Activated T-cell treated with anti-CD3 and anti-CD28 coated beads, Interleukin-2, amount 50 U/mL, for 24 hours (primary cell): ENCODE measurements at regions not wholly inside any gene's neighbourhood (a gene's known extent, or its start where the extent isn't known, plus 50 kb on each side); places are given as distances from the start of the nearest gene placed in this dataset.

ENCODE experiments used
- DNase-seq: peaks from one replicate; pipeline ENCODE4 v3.0.0-alpha.2; 2020
- H3K27ac Mint-ChIP-seq: 2 replicates; pipeline ENCODE4 v1.8.0; 2020; ENCODE audit warnings: mild to moderate bottlenecking, mixed read lengths
- H3K27me3 Mint-ChIP-seq: 2 replicates; pipeline ENCODE4 v1.8.0; 2020; ENCODE audit warnings: mixed read lengths
- H3K36me3 Mint-ChIP-seq: 2 replicates; pipeline ENCODE4 v1.8.0; 2020; ENCODE audit warnings: low read depth, mixed read lengths
- H3K4me1 Mint-ChIP-seq: 2 replicates; pipeline ENCODE4 v1.8.0; 2020; ENCODE audit warnings: low read depth, mixed read lengths
- H3K4me3 Mint-ChIP-seq: 2 replicates; pipeline ENCODE4 v1.8.0; 2020; ENCODE audit warnings: mild to moderate bottlenecking, moderate library complexity, mixed read lengths
- H3K9me3 Mint-ChIP-seq: 2 replicates; pipeline ENCODE4 v1.8.0; 2020; ENCODE audit warnings: mixed read lengths

DNA sequence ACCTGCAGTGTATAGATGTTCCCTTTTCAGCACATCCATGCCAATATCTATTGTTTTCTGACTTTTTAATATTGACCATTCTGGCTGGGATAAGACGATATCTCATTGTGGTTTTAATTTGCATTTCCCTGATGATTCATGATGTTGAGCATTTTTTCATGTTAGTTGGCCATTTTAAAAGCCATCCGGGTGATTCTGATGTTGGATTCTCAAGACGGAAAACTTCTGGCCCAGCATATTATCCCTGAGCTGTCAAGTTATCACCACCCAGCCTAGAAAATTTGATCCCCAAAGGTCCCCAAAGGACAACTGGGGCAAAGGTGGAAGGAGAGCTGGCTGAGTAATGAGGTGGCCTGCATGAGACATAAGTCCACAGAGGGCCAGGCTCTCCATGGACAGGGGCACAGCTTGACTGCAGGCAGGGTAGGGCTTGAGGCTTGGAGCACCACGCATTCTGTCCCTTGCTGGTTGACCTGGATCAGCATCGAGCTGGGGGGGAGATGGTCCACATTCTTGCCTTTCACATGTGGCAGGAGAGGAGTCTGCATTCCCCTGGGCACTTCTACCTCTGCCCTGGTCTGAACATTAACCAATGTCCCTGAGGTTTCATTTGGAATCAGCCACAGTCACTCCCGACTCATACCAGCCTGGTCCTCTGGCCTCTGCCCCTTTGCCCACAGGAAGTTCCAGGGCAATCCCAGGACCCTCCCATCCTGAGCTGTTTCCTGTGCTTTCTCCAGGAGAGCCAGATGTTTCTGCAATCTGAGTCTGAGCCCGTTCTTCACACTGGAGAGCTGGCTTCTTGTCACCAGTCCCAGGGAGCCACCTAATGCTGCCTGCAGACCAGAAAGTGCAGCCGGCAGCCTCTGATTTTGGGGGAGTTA lies 69.2 kb downstream of the ISG20 start:
- DNase-seq, result no peak
- Mint-ChIP-seq H3K27me3 (peaks cover 56% of the 10 kb centered on the region), H3K36me3 (no peaks in the 10 kb centered on the region), H3K4me1 (peaks cover 12% of the 10 kb centered on the region), H3K9me3 (no peaks in the 10 kb centered on the region), H3K27ac (no peak overlapping the region), H3K4me3 (no peak overlapping the region)

DNA sequence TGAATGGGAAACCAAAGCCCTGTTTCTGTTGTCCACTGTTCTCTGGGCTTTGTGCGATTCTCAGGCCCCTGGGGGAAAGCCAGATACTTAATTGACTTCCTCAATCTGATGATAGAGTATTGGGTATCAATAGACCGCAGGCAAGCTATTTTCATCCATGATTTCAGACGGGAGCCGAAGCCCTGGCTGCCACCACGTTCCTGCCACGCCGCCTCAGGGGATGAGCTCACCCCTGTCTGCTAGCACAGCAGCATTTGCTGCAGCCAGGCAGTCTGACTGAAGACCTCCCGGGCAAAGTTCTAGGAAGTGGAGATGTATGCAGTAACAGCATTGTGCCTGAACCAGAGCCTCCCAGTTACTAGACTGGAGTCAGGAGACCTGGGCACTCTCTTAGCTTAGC lies 69.8 kb downstream of the ISG20 start:
- no peak for DNase-seq
- Mint-ChIP-seq H3K9me3 (no peaks in the 10 kb centered on the region), H3K36me3 (no peaks in the 10 kb centered on the region), H3K4me1 (peaks cover 12% of the 10 kb centered on the region), H3K4me3 (no peak overlapping the region), H3K27ac (no peak overlapping the region), H3K27me3 (peaks cover 62% of the 10 kb centered on the region)

DNA sequence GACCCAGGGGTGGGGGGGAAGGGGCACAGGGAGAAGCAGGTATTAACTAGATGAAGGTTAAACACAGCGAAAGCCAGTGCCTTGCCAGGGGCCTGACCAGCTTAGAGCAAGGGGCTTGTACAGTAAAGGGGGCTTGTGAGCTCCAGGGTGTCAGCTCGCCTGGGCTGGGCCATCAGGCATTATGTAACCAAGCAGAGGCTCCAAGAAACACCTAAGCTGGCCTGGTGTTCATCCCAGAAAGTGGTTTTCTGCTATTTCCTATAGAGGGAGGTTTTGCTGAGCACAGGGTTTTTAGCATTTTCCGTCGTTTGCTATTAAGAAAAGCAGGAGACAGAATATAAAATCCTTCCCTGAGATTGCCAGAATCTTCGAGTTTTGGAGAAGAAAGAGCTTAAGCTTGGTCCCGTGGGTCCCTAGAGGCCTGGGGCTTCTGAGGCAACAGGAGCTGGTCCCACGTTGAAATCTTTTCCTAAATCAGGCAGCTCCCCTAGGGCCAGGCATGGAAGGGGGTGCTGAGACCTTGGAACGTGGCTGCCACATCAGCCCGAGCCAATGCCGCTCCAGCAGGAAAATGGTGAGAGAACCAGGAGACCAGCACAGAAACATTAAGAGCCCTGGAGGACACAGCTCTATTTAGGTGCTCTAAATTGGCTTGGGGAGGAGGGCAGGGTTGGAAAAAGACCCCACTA lies 71.4 kb downstream of the ISG20 start:
- no peak for DNase-seq
- Mint-ChIP-seq H3K4me3 (no peak overlapping the region), H3K9me3 (no peaks in the 10 kb centered on the region), H3K27me3 (peaks cover 58% of the 10 kb centered on the region), H3K27ac (no peak overlapping the region), H3K36me3 (no peaks in the 10 kb centered on the region), H3K4me1 (peaks cover 8% of the 10 kb centered on the region)

- H3K27ac Mint-ChIP-seq, result no peak overlapping the region
- peaks cover 50% of the 10 kb centered on the region for H3K27me3 Mint-ChIP-seq
- no peak for DNase-seq
- H3K9me3 Mint-ChIP-seq, result no peaks in the 10 kb centered on the region
- H3K4me3 Mint-ChIP-seq, result no peak overlapping the region
- no peaks in the 10 kb centered on the region for H3K4me1 Mint-ChIP-seq
- no peaks in the 10 kb centered on the region for H3K36me3 Mint-ChIP-seq
Observed at GRCh38 chr15:88711806-88712205, 73.0 kb downstream of the ISG20 start.

- no peak for DNase-seq
- H3K36me3 Mint-ChIP-seq, result no peaks in the 10 kb centered on the region
- H3K27ac Mint-ChIP-seq, result no peak overlapping the region
- no peak overlapping the region for H3K4me3 Mint-ChIP-seq
- peaks cover 40% of the 10 kb centered on the region for H3K27me3 Mint-ChIP-seq
- H3K4me1 Mint-ChIP-seq, result no peaks in the 10 kb centered on the region
- H3K9me3 Mint-ChIP-seq, result no peaks in the 10 kb centered on the region
Observed at GRCh38 chr15:88714782-88715372, 76.1 kb downstream of the ISG20 start.

DNA sequence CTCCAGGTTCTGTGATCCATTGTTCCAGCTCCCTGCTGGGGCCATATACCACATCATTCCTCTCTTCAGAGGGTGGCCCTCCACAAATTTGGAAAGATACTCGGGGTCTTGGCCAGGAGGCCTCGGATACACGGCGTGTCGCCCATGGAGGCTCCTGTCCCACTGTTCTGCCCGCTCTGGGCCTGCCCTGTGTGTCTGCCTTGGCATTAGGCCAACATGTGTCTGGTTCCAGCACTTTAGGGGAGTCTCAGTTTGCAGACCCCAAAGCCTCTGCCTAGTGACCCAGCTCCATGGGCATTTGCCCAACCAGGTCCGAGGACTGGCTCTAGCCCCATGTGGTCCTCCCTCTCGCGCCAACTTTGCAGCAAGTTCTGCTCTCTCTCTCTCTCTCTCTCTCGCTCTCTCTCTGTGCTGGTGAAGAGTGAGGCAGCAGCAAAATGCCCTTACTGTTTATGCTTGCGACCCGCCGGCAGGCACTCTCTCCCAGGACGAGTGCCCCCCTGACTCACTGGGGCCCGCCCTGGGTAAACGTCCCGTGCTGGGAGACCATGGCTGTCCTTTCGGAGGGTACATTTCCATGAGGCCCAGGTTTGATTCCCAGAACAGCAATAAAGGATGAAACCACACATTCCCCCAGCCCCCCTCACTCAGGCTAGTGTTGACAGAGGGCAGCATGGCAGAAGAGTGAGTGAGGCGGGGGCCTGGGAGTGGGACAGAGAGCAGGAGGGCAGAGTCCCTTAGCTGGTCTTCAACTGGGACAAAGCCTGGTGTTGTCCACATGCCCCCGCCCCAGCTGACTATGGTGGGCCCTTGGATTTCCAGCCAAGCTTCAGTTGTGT lies 77.9 kb downstream of the ISG20 start:
- Mint-ChIP-seq H3K4me3 (no peak overlapping the region), H3K4me1 (no peaks in the 10 kb centered on the region), H3K9me3 (no peaks in the 10 kb centered on the region), H3K36me3 (no peaks in the 10 kb centered on the region), H3K27me3 (peaks cover 32% of the 10 kb centered on the region), H3K27ac (no peak overlapping the region)
- no peak for DNase-seq

DNA sequence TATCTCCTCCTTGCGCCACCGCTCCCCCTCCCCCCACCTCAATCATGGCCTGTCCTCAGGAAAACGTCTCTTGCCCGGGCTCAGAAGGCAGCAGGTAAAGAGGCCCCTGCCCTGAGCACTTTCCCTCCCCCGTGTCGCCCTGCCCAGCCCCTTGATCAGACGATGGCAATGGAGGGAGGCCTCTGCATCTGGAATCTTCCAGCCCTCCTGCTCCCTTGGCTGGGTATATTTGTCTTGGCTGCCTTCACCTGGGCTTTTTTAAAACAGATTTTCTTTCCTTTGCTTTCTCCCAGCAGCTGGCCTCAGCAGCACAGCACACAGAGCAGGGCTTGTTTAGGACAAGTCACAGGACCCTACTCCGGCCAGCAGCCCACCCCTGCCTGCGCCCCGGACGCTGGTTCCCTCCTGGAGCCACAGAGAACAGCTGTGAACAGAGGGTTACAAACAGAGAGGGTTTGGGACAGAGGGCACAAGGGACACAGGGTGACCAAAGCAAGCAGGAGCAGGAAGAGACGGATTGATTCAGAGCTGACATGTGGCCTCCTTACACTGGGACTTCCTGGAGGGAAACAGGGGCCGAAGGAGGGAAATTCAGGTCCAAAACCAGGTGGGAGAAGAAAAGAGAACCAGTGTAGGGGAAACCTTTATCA lies 78.7 kb downstream of the ISG20 start:
- no peak for DNase-seq
- no peaks in the 10 kb centered on the region for H3K36me3 Mint-ChIP-seq
- no peak overlapping the region for H3K27ac Mint-ChIP-seq
- no peak overlapping the region for H3K4me3 Mint-ChIP-seq
- H3K9me3 Mint-ChIP-seq, result no peaks in the 10 kb centered on the region
- H3K4me1 Mint-ChIP-seq, result no peaks in the 10 kb centered on the region
- peaks cover 31% of the 10 kb centered on the region for H3K27me3 Mint-ChIP-seq

DNA sequence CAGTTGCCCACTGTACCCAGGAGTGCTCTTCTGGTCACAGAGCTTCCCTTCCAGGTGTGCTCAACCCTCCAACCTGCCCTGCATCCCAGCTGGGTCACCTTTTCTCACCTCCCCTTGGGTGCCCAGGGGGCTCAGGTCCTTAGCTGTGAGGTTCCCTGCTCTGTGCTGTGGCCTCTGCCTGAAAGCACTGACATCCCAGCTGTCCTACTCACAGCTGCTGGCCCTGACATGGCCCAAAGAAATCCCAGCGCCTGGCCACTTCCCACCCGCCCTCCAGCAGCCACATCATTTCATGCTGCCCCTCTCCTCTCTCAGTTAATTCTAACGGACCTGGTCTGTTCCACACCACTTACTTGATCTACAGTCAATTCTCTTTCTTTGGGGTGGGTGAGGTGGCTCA lies 79.9 kb downstream of the ISG20 start:
- no peaks in the 10 kb centered on the region for H3K36me3 Mint-ChIP-seq
- H3K4me1 Mint-ChIP-seq, result no peaks in the 10 kb centered on the region
- H3K27me3 Mint-ChIP-seq, result peaks cover 34% of the 10 kb centered on the region
- no peak overlapping the region for H3K27ac Mint-ChIP-seq
- peaks cover 3% of the 10 kb centered on the region for H3K9me3 Mint-ChIP-seq
- no peak for DNase-seq
- no peak overlapping the region for H3K4me3 Mint-ChIP-seq

- Mint-ChIP-seq H3K36me3 (no peaks in the 10 kb centered on the region), H3K27me3 (peaks cover 33% of the 10 kb centered on the region), H3K4me1 (no peaks in the 10 kb centered on the region), H3K4me3 (no peak overlapping the region), H3K9me3 (peaks cover 3% of the 10 kb centered on the region), H3K27ac (no peak overlapping the region)
- no peak for DNase-seq
Observed at GRCh38 chr15:88719654-88720053, 80.8 kb downstream of the ISG20 start.

DNA sequence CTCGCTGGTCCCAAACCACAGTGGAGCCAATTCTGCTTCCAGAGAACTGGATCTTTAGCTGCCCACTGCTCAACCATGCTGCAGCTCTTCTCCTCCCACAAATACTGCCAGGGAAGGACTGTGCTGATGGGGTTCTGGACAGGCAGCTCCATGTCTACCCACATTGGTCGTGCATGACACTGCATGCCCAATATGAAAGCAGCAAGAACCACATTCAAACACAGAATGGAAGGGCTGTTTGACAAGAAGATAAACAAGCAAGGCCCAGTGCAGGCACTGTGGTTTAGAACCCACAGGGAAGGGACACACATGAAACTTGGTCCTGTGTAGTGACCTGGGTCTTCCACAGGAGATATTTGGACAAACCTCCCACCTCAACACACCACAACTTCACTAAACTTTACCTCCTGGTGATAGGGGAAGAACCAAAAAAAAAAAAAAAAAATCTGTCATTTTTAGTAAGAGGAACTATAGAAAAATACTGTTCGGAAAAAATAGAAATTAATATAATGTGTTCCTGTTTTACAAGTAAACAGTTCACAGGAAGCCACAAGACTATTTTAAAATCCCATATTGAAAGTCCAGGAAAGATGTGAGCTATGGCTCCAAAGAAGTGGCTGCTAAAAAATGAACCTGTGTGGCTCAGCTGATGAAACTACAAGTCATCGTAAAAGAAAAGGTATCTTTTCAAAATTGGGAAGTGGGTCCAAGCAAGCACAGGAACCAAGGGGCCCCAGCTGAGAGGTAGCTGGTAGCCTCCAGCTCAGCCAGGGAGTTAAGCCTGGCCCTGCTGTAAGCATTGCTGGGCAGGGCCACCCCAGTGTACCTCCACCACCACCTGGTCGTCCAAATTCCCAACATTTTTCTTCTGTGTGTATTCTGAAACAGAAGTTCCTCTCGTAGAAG lies 77.7 kb upstream of the ACAN start:
- Mint-ChIP-seq H3K27me3 (peaks cover 17% of the 10 kb centered on the region), H3K4me3 (no peak overlapping the region), H3K36me3 (no peaks in the 10 kb centered on the region), H3K4me1 (no peaks in the 10 kb centered on the region), H3K9me3 (peaks cover 3% of the 10 kb centered on the region), H3K27ac (no peak overlapping the region)
- DNase-seq, result no peak

GRCh38 chr15:88727439-88727838 lies 75.8 kb upstream of the ACAN start:
- Mint-ChIP-seq H3K36me3 (no peaks in the 10 kb centered on the region), H3K27ac (no peak overlapping the region), H3K27me3 (peaks cover 13% of the 10 kb centered on the region), H3K4me3 (no peak overlapping the region), H3K4me1 (no peaks in the 10 kb centered on the region), H3K9me3 (peaks cover 3% of the 10 kb centered on the region)
- no peak for DNase-seq

DNA sequence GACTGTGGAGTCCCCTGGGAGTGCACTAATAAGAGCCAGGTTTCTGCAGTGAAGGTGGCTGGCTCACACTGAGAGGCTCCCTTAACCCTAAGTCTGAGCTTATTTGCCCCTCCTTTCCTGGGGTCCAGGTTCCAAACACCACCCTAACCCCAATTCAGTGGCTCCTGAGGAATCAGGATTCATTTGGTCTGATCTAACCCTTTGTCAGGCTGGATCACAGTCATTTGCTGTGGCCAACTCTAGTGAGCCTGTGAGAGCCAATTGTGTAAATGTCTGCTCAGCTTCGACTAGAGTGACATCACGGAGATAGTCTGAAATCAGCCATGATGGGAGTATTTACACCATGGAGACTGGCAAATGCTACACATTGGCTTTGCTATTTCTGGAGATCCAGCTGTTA lies 73.7 kb upstream of the ACAN start:
- no peak overlapping the region for H3K27ac Mint-ChIP-seq
- no peak for DNase-seq
- no peaks in the 10 kb centered on the region for H3K4me1 Mint-ChIP-seq
- no peaks in the 10 kb centered on the region for H3K9me3 Mint-ChIP-seq
- no peak overlapping the region for H3K4me3 Mint-ChIP-seq
- H3K36me3 Mint-ChIP-seq, result no peaks in the 10 kb centered on the region
- peaks cover 9% of the 10 kb centered on the region for H3K27me3 Mint-ChIP-seq

DNA sequence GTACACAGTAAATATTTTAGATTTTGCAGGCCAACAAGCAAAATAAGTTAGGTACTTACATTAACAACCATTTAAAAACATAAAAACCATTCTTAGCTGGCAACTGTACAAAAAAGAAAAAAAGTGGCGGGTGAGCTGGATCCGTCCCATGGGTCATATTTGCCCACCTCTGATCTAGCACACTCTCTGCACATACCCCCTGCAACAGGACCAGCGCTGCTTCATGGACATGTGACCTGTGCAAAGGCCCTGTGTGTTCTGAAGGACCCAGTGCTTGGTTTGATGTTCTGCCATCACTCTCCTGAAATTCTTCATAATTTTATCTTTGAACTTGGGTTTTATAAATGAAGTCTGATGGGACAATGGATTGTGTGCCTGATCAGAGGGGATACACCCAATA lies 72.5 kb upstream of the ACAN start:
- DNase-seq, result no peak
- no peaks in the 10 kb centered on the region for H3K9me3 Mint-ChIP-seq
- no peaks in the 10 kb centered on the region for H3K4me1 Mint-ChIP-seq
- H3K36me3 Mint-ChIP-seq, result no peaks in the 10 kb centered on the region
- no peak overlapping the region for H3K27ac Mint-ChIP-seq
- H3K4me3 Mint-ChIP-seq, result no peak overlapping the region
- H3K27me3 Mint-ChIP-seq, result peaks cover 11% of the 10 kb centered on the region
